ENCODE measurements at regions not wholly inside any gene's neighbourhood (a gene's known extent, or its start where the extent isn't known, plus 50 kb on each side); places are given as distances from the start of the nearest gene placed in this dataset.

DNA sequence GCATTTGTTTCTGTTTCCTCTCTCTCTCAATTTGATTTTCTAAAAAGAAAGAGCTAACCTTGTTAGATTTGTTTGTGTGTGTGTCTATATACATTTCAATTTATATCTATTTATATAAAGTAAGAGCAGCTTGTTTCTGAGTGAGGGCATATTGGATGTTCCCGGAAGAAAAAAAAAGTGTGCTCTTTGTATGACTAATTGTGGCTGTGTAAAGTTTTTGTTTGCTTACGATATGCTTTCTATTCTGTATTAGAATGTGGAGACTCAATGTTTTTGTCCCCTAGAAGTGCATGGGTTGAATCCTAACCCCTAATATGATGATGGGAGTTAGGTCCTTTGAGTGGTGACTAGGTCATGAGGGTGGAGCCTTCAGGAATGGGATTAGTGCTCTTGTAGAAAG, 66.6 kb upstream of the C1QTNF9B start:
- no peak overlapping the region for H2AFZ ChIP-seq
- H3K4me1 ChIP-seq (ENCODE audit: insufficient read depth), result no peaks in the 10 kb centered on the region
- 68% methylated on average over 2 of the region's 2 CpGs for WGBS (ENCODE audit: low lambda C conversion rate, missing lambda C conversion rate)
- H3K9me3 ChIP-seq (ENCODE audit: low read depth), result no peaks in the 10 kb centered on the region
- no peaks in the 10 kb centered on the region for H3K27me3 ChIP-seq
- H3K27ac ChIP-seq, result no peak overlapping the region
- no peak overlapping the region for H3K4me3 ChIP-seq
- H3K9me2 ChIP-seq (replicated peaks; ENCODE audit: insufficient read depth), result no peaks in the 10 kb centered on the region
- H3K79me2 ChIP-seq, result no peaks in the 10 kb centered on the region
- H3K36me3 ChIP-seq (replicated peaks; ENCODE audit: insufficient read depth, low read depth), result no peaks in the 10 kb centered on the region
- no peak for TF ChIP-seq EZH2 (IDR thresholded peaks at IDR 0.05; ENCODE audit: borderline replicate concordance)
- TF ChIP-seq, protein P1, sequence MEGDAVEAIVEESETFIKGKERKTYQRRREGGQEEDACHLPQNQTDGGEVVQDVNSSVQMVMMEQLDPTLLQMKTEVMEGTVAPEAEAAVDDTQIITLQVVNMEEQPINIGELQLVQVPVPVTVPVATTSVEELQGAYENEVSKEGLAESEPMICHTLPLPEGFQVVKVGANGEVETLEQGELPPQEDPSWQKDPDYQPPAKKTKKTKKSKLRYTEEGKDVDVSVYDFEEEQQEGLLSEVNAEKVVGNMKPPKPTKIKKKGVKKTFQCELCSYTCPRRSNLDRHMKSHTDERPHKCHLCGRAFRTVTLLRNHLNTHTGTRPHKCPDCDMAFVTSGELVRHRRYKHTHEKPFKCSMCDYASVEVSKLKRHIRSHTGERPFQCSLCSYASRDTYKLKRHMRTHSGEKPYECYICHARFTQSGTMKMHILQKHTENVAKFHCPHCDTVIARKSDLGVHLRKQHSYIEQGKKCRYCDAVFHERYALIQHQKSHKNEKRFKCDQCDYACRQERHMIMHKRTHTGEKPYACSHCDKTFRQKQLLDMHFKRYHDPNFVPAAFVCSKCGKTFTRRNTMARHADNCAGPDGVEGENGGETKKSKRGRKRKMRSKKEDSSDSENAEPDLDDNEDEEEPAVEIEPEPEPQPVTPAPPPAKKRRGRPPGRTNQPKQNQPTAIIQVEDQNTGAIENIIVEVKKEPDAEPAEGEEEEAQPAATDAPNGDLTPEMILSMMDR (IDR thresholded peaks at IDR 0.05; ENCODE audit: poor library complexity), result no peak
- TF ChIP-seq EZH2phosphoT487 (IDR thresholded peaks at IDR 0.05; ENCODE audit: low read depth, severe bottlenecking, unreplicated experiment), result no peak
- DNase-seq (ENCODE audit: low spot score), result no peak
- H3K4me2 ChIP-seq, result peak overlapping the region; percentile 12
- no peaks in the 10 kb centered on the region for H4K20me1 ChIP-seq (ENCODE audit: insufficient read depth, poor library complexity, severe bottlenecking)

DNA sequence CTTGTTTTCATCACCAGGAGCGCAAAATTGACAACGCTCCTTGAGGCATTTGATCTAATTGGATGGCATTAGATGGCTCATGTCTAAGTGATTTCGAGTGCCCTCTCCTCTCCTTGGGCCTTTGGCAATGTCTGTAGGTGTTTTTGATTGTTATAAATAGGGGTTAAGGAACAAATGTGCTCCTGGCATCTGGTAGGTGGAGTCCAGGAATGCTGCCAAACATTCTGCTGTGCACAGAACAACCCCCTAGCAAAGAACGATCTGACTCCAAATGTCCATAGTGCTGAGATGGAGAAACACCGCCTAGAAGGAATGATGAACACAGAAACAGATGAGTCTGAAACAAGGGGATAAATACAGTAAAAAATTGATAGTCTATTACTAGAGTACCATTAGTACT, 68.0 kb upstream of the C1QTNF9B start:
- no peak overlapping the region for H3K27ac ChIP-seq
- H2AFZ ChIP-seq, result no peak overlapping the region
- H4K20me1 ChIP-seq (ENCODE audit: insufficient read depth, poor library complexity, severe bottlenecking), result no peaks in the 10 kb centered on the region
- H3K9me2 ChIP-seq (replicated peaks; ENCODE audit: insufficient read depth), result no peaks in the 10 kb centered on the region
- no peaks in the 10 kb centered on the region for H3K4me1 ChIP-seq (ENCODE audit: insufficient read depth)
- no peak for DNase-seq (ENCODE audit: low spot score)
- H3K36me3 ChIP-seq (replicated peaks; ENCODE audit: insufficient read depth, low read depth), result no peaks in the 10 kb centered on the region
- no peaks in the 10 kb centered on the region for H3K79me2 ChIP-seq
- H3K27me3 ChIP-seq, result no peaks in the 10 kb centered on the region
- H3K4me3 ChIP-seq, result no peak overlapping the region
- peak overlapping the region; percentile 36 for H3K4me2 ChIP-seq
- WGBS (ENCODE audit: low lambda C conversion rate, missing lambda C conversion rate), result 70% methylated on average over 5 of the region's 5 CpGs
- TF ChIP-seq, protein P1 (IDR thresholded peaks at IDR 0.05; ENCODE audit: poor library complexity), result no peak
- TF ChIP-seq EZH2 (IDR thresholded peaks at IDR 0.05; ENCODE audit: borderline replicate concordance), result no peak
- no peak for TF ChIP-seq EZH2phosphoT487 (IDR thresholded peaks at IDR 0.05; ENCODE audit: low read depth, severe bottlenecking, unreplicated experiment)
- no peaks in the 10 kb centered on the region for H3K9me3 ChIP-seq (ENCODE audit: low read depth)

DNA sequence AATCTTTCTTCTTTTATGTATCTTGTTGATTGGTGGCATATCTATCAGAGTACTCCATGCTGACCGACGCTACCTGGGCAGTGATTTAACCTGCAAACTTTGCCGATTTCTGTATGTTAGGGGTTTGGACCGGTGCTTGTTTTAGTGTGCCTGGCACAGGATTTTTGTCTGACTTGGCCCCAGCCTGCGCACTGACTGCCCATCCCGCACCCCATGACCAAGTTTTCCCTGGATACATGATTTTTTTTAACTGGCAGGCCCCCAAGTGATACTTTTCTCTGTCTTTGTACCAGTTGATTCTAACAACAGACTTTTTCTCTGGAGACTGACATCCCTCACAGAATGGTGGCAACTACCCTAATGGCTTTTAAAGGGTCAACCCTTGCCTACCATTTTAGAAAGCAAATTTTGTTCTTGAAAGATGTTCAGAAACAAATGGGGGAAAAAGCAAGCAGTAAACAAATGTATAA, 69.0 kb upstream of the C1QTNF9B start:
- no peak overlapping the region for H2AFZ ChIP-seq
- H3K36me3 ChIP-seq (replicated peaks; ENCODE audit: insufficient read depth, low read depth), result no peaks in the 10 kb centered on the region
- H3K9me3 ChIP-seq (ENCODE audit: low read depth), result no peaks in the 10 kb centered on the region
- TF ChIP-seq EZH2phosphoT487 (IDR thresholded peaks at IDR 0.05; ENCODE audit: low read depth, severe bottlenecking, unreplicated experiment) (no peak), EZH2 (IDR thresholded peaks at IDR 0.05; ENCODE audit: borderline replicate concordance) (no peak)
- TF ChIP-seq, protein P1 (IDR thresholded peaks at IDR 0.05; ENCODE audit: poor library complexity), result no peak
- H3K9me2 ChIP-seq (replicated peaks; ENCODE audit: insufficient read depth), result no peaks in the 10 kb centered on the region
- no peaks in the 10 kb centered on the region for H3K4me1 ChIP-seq (ENCODE audit: insufficient read depth)
- H3K27ac ChIP-seq, result peak overlapping the region; percentile 73
- WGBS (ENCODE audit: low lambda C conversion rate, missing lambda C conversion rate), result 81% methylated on average over 6 of the region's 6 CpGs
- no peaks in the 10 kb centered on the region for H3K79me2 ChIP-seq
- DNase-seq (ENCODE audit: low spot score), result no peak
- no peaks in the 10 kb centered on the region for H4K20me1 ChIP-seq (ENCODE audit: insufficient read depth, poor library complexity, severe bottlenecking)
- H3K4me2 ChIP-seq, result peak overlapping the region; percentile 63
- no peaks in the 10 kb centered on the region for H3K27me3 ChIP-seq
- H3K4me3 ChIP-seq, result no peak overlapping the region

All from hepatocyte (in vitro differentiated cells).